GM06990 (cell line): ENCODE measurements at regions not wholly inside any gene's neighbourhood (a gene's known extent, or its start where the extent isn't known, plus 50 kb on each side); places are given as distances from the start of the nearest gene placed in this dataset.

Source experiments
- DNase-seq: peaks from one replicate; pipeline ENCODE4 v3.0.0-alpha.2; 2011; ENCODE audit not compliant: insufficient read length; ENCODE audit errors: extremely low read depth
- H3K27me3 ChIP-seq: replicated peaks from 2 replicates; pipeline ENCODE4 v1.6.0; 2011; ENCODE audit warnings: low read length; ENCODE audit not compliant: control insufficient read depth, insufficient read depth
- H3K36me3 ChIP-seq: 2 replicates; pipeline ENCODE4 v1.5.1; 2011; ENCODE audit warnings: low read length; ENCODE audit not compliant: control insufficient read depth, insufficient read depth
- H3K4me3 ChIP-seq: replicated peaks from 2 replicates; pipeline ENCODE4 v1.5.1; 2011; ENCODE audit warnings: low read depth, mild to moderate bottlenecking, control low read depth, low read length
- TF ChIP-seq, protein P1 (sequence below): IDR thresholded peaks from 2 replicates; pipeline ENCODE4 v1.5.1; 2011; ENCODE audit warnings: low read length, control low read depth, mild to moderate bottlenecking, inconsistent platforms; ENCODE audit not compliant: insufficient read depth, poor library complexity, severe bottlenecking

DNA sequence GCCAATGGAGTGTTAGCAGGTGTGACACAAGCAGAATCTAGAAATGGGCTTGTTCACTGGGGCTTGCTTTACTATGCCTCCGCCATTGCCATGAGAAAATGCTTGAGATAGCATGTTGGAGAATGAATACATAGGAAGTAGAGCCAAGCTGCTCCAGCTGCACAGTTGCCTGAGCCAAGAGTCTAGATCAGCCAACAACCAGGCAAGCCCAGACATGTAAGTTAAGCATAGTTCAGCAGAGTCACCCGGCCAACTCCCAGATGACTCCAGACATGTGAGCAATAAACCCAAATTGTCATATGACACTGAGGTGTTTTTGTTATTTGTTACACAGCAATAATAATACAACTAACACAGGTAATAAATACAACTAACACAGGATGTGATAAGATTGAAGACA is 167.9 kb downstream of the HAO1 start:
- Histone ChIP-seq H3K27me3 (no peaks in the 10 kb centered on the region), H3K36me3 (no peaks in the 10 kb centered on the region), H3K4me3 (no peak overlapping the region)
- TF ChIP-seq, protein P1, sequence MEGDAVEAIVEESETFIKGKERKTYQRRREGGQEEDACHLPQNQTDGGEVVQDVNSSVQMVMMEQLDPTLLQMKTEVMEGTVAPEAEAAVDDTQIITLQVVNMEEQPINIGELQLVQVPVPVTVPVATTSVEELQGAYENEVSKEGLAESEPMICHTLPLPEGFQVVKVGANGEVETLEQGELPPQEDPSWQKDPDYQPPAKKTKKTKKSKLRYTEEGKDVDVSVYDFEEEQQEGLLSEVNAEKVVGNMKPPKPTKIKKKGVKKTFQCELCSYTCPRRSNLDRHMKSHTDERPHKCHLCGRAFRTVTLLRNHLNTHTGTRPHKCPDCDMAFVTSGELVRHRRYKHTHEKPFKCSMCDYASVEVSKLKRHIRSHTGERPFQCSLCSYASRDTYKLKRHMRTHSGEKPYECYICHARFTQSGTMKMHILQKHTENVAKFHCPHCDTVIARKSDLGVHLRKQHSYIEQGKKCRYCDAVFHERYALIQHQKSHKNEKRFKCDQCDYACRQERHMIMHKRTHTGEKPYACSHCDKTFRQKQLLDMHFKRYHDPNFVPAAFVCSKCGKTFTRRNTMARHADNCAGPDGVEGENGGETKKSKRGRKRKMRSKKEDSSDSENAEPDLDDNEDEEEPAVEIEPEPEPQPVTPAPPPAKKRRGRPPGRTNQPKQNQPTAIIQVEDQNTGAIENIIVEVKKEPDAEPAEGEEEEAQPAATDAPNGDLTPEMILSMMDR, result no peak
- no peak for DNase-seq

DNA sequence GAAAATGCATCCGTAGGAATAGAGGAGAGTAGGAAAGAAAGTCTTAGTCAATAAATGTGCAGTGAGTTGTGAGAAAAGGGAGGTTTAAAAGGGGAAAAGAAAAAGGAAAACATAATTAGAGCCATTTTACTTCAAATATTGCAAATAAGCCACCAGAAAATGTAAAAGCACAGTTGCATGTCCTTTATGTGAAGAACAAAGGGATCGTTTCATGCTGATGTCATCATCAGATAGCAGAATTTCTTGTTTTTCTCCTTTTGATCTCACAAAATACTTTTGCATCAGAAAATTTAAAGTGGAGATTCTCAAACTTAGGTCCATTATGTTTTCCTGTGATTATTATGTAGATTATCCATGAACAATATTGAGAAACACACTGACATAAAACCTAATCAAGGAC is 166.7 kb downstream of the HAO1 start:
- H3K27me3 ChIP-seq, result no peaks in the 10 kb centered on the region
- no peak for DNase-seq
- TF ChIP-seq, protein P1, result no peak

DNA sequence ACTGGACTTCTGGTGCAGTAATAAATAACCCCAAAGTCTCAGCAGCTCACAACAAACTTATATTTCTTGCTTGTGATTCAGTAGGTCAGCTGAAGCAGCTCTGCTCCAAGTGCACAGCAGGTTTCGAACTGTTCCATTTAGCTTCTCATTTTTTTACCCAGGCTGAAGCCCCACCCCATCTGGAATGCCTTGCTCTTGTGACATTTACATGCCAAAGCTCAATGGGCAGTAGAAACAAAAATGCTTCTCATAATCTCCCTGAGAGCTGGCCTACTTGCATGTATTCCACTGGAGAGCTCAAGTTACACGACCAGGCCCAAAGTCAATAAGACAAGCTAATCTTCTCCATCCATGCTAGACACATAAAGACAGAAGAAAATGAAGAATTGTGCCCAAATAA is 165.2 kb downstream of the HAO1 start:
- Histone ChIP-seq H3K36me3 (no peaks in the 10 kb centered on the region), H3K4me3 (no peak overlapping the region), H3K27me3 (no peaks in the 10 kb centered on the region)
- DNase-seq, result no peak
- TF ChIP-seq, protein P1, result no peak

More for the DNA sequence above, 166.7 kb downstream of the HAO1 start:
- Histone ChIP-seq H3K36me3 (no peaks in the 10 kb centered on the region), H3K4me3 (no peak overlapping the region)

DNA sequence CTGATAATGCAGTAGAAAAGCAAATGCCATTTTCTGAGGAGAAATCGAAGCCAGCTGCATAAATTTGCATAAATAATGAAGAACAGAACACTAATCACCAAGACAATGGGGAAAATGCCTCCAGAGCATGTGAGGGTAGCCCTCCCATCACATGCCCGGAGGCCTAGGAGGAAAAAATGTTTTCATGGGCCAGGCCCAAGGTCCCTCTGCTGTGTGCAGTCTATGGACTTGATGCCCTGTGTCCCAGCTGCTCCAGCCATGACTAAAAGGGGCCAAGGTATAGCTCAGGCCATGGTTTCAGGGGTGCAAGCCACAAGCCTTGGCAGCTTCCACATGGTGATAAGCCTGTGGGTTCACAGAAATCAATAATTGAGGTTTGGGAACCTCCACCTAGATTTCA is 164.1 kb downstream of the HAO1 start:
- Histone ChIP-seq H3K27me3 (no peaks in the 10 kb centered on the region), H3K36me3 (no peaks in the 10 kb centered on the region), H3K4me3 (no peak overlapping the region)
- TF ChIP-seq, protein P1, result no peak
- no peak for DNase-seq

DNA sequence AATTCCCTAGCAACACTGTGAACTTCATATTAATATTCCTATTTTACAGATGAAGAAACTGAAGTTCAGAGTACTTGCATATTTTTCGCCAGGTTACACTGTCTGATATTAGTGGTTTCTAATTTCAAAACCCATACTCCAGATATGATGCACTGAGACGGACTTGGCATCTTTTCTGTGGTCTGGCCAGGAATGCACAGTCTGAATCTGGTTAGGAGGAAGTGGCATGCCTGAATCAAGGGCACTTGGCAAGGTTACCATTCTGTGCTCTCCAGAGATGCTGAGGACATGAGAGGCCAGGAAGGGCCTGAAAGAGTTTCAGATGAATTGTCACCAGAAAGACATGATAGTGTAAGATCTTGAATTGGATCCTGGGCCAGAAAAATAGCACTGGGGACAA is 150.1 kb downstream of the HAO1 start:
- TF ChIP-seq, protein P1, result no peak
- H3K4me3 ChIP-seq, result no peak overlapping the region
- no peak for DNase-seq
- no peaks in the 10 kb centered on the region for H3K36me3 ChIP-seq
- no peaks in the 10 kb centered on the region for H3K27me3 ChIP-seq

DNA sequence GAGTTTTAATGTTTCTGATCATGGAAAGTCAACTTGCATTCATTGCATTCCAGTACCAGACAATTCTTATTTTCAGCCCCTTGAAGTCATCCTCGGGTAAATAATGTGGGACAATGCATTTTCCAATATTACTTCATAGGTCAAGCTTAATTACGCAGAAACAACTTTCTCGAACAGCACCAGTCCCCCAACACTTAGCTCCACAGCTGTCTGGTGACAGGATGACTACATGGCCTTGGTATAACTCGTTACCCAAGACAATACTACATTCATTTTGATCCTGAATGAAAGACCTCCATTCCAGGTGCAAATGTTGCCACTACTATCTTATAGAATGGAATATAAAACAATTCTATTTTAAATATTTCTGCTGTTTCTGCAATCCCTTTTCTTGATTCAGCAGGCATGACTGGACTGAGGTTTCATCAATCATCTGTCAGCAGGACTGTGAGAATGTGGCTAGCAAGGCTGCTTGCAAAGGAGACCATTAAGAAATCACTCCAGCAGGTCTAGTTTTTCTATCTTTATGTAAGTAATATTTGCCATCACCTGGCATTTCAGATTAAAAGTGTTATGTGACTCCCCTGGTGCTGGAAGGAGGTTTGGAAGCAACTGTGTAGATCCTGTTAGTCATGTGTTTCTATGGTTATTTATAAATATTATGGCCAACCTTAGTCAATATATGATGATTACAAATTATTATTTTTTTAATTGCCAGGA is 147.9 kb downstream of the HAO1 start:
- DNase-seq, result no peak
- TF ChIP-seq, protein P1, result no peak
- Histone ChIP-seq H3K4me3 (no peak overlapping the region), H3K27me3 (no peaks in the 10 kb centered on the region), H3K36me3 (no peaks in the 10 kb centered on the region)
